Activated CD8-positive, alpha-beta T cell treated with anti-CD3 and anti-CD28 coated beads, Interleukin-2, amount 10 ng/mL, durations not matched to agents 7 days and 5 days (primary cell): ENCODE measurements at regions not wholly inside any gene's neighbourhood (a gene's known extent, or its start where the extent isn't known, plus 50 kb on each side); places are given as distances from the start of the nearest gene placed in this dataset.

Source experiments
- ATAC-seq: fragments of 150-1000 bp; cut with Tn5 transposase; one replicate; pipeline ENCODE4 v1.10.0; 2021; ENCODE audit warnings: moderate library complexity
- CTCF ChIA-PET: fragments of 350-600 bp; sonication (Branson Sonifier 250); formaldehyde crosslinking; loops from one replicate; lab custom pipeline; 2021; ENCODE audit warnings: antibody characterized with exemption; lab: Charles Lee
- POLR2A ChIA-PET: fragments of 350-600 bp; sonication (Branson Sonifier 250); formaldehyde crosslinking; loops from one replicate; lab custom pipeline; 2021; ENCODE audit warnings: antibody characterized with exemption; lab: Charles Lee
- DNase-seq: peaks from one replicate; pipeline ENCODE4 v3.0.0-alpha.2; 2020
- H3K27ac Mint-ChIP-seq: one replicate; pipeline ENCODE4 v1.8.0; 2021; ENCODE audit warnings: mild to moderate bottlenecking, mixed read lengths
- H3K27me3 Mint-ChIP-seq: one replicate; pipeline ENCODE4 v1.8.0; 2021; ENCODE audit warnings: low read depth, mixed read lengths
- H3K36me3 Mint-ChIP-seq: one replicate; pipeline ENCODE4 v1.8.0; 2021; ENCODE audit warnings: low read depth, mixed read lengths
- H3K4me1 Mint-ChIP-seq: one replicate; pipeline ENCODE4 v1.8.0; 2021; ENCODE audit warnings: low read depth, mixed read lengths
- H3K4me3 Mint-ChIP-seq: one replicate; pipeline ENCODE4 v1.8.0; 2021; ENCODE audit warnings: mild to moderate bottlenecking, mixed read lengths
- H3K9me3 Mint-ChIP-seq: one replicate; pipeline ENCODE4 v1.8.0; 2022; ENCODE audit warnings: mixed read lengths; ENCODE audit not compliant: insufficient read depth

DNA sequence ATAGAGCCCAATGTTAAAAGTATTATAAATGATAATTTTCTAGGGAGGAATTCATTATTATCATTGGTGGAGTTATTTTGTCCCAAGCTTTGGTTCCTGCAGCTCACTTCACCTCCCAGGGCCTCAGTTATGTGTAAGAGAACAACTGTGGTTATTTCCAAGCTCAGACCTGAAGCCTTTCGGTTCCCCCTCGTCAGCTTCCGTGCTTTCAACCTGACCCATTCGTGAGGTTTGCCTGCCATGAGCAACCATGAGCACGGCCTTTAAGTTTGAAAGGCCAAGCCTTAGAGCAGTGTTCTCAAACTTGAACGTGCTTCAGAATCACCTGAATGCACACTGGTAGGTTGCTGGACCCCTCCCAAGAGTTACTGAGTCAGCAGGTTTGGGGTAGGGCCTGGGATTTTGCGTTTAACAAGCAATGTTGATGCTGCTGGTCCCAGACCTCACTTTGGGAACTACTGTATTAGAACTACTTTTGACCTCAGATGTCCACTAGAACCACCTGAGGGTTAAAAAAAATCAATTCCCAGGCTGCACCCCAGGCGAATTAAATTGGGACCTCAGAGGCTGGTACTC, 133.0 kb upstream of the PRMT8 start:
- DNase-seq (no peak), ATAC-seq (no peak)
- Mint-ChIP-seq H3K36me3 (no peaks in the 10 kb centered on the region), H3K4me3 (no peak overlapping the region), H3K27ac (no peak overlapping the region), H3K4me1 (no peaks in the 10 kb centered on the region), H3K27me3 (peaks cover 1% of the 10 kb centered on the region), H3K9me3 (no peaks in the 10 kb centered on the region)
- POLR2A ChIA-PET = no interaction called here
- CTCF ChIA-PET = no interaction called here

DNA sequence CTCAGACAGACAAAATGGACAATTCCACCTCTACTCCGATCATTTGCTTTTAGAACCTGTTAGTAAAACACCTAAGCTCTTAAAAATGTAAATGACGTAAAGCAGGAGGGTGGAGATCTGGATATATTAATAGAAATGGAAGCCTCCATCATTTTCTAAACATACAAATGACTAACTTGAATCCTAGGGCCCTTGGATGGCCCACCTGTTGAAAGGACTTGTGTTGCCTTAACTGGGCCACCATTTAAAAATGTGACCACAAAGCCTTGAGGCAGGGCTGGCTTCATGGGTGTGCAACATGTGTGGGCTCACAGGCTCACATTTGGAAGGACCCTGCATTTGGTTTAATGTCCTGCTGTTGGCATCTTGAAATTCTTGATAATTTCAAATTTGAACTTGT, 131.5 kb upstream of the PRMT8 start:
- ChIA-PET POLR2A (no interaction called here), CTCF (interaction anchor here (1.0 kb wide), 1 partner anchor 60 kb away, joined by 3 read pairs; no protein-coding TSS in a partner anchor)
- H3K4me3 Mint-ChIP-seq = no peak overlapping the region
- no peaks in the 10 kb centered on the region for H3K9me3 Mint-ChIP-seq
- no peak for DNase-seq
- H3K4me1 Mint-ChIP-seq = no peaks in the 10 kb centered on the region
- no peak overlapping the region for H3K27ac Mint-ChIP-seq
- no peak for ATAC-seq
- H3K27me3 Mint-ChIP-seq = peaks cover 7% of the 10 kb centered on the region
- H3K36me3 Mint-ChIP-seq = no peaks in the 10 kb centered on the region

DNA sequence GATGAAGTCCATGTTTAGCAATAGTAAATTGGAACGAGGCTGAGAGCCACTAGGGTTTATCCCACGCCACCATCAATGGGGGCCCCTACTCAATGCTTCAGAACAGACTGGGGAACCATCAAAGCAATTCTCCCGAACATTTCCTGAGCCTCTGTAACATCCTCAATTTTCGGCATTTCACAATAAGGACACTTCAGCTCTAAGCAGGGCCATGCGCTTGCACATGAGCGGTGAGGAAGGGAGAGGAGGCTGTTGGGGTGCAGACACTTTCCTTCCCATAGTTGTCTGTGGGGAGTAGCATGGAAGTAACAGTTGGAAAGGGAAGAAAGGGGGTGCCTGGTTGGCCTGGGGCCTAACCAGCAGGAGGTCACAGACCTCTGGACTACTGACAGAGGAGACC, 129.9 kb upstream of the PRMT8 start:
- ChIA-PET CTCF (interaction anchor here (1.3 kb wide), 1 partner anchor 60 kb away, joined by 3 read pairs; no protein-coding TSS in a partner anchor), POLR2A (no interaction called here)
- no peak for DNase-seq
- Mint-ChIP-seq H3K27ac (no peak overlapping the region), H3K4me3 (no peak overlapping the region), H3K27me3 (peaks cover 16% of the 10 kb centered on the region), H3K4me1 (no peaks in the 10 kb centered on the region), H3K9me3 (no peaks in the 10 kb centered on the region), H3K36me3 (no peaks in the 10 kb centered on the region)
- ATAC-seq = no peak

DNA sequence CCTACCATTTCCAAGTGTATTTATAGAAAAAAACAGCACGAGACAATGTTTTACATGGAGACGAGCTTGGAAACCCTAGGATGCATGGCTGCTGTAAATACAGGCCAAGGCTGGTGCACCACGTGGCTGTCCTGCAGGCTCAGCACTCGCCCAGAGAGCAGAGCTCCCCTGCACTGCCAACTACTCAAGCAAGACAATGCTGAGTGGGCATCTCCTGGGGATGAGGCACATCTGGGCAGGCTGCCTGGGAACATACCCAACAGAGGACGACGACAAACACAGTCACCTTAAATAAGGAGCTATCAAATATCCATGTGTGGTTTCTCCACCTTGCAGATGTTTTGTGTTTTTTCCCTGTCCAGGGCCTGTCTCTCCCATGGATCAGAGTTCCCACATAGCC, 128.3 kb upstream of the PRMT8 start:
- H3K36me3 Mint-ChIP-seq = no peaks in the 10 kb centered on the region
- POLR2A ChIA-PET = interaction anchor here (0.6 kb wide), 1 partner anchor 339 kb away, joined by 5 read pairs; no protein-coding TSS in a partner anchor
- no peaks in the 10 kb centered on the region for H3K9me3 Mint-ChIP-seq

DNA sequence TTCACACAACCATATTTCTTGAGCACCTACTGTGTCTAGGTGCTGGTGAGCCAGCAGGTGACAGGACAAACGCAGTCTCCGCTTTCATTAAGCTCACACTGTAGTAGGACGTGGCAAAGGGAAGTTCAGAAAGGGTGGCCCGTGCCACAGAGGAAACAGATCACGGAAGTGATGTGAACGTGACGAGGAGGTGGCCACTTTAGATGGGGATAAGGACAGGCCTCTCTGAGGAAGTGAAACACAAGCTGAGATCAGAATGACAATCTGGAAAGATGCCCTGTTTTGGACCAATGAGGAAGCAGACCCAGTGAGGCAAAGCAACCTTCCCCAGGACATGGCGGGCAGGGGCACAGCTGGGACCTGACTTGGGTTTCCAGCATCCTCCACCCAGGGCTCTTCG, 127.4 kb upstream of the PRMT8 start:
- DNase-seq (no peak), ATAC-seq (no peak)
- peaks cover 15% of the 10 kb centered on the region for H3K27me3 Mint-ChIP-seq
- no peak overlapping the region for H3K4me3 Mint-ChIP-seq
- ChIA-PET CTCF (no interaction called here), POLR2A (interaction anchor here (0.6 kb wide), 1 partner anchor 340 kb away, joined by 5 read pairs; no protein-coding TSS in a partner anchor)
- H3K4me1 Mint-ChIP-seq = no peaks in the 10 kb centered on the region
- no peaks in the 10 kb centered on the region for H3K36me3 Mint-ChIP-seq
- no peaks in the 10 kb centered on the region for H3K9me3 Mint-ChIP-seq
- no peak overlapping the region for H3K27ac Mint-ChIP-seq

More for the DNA sequence above, 128.3 kb upstream of the PRMT8 start:
- H3K27ac Mint-ChIP-seq = no peak overlapping the region
- no peaks in the 10 kb centered on the region for H3K4me1 Mint-ChIP-seq
- H3K27me3 Mint-ChIP-seq = peaks cover 15% of the 10 kb centered on the region
- DNase-seq (no peak), ATAC-seq (no peak)
- CTCF ChIA-PET = no interaction called here
- H3K4me3 Mint-ChIP-seq = no peak overlapping the region

DNA sequence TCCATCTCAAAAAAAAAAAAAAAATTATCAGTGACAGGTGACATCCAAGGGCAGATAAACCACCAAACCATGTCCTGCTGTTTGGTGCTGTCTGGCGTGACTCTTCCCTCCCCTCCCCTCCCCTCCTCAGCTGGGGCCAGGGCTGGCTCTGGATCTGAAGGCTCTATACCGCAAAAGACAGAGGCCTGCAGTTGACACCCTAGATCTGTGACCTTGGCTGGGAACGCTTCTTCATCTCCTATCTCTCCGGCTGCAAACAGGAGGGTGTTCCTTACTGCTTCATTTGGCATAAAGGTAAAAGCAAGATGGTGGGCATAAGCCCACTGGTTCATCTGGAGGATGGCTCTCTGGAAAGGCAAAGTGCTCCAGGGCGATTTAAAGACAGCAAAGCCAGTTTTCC, 126.8 kb upstream of the PRMT8 start:
- DNase-seq = no peak
- H3K4me1 Mint-ChIP-seq = no peaks in the 10 kb centered on the region
- H3K27ac Mint-ChIP-seq = no peak overlapping the region
- peaks cover 15% of the 10 kb centered on the region for H3K27me3 Mint-ChIP-seq
- POLR2A ChIA-PET = no interaction called here
- CTCF ChIA-PET = no interaction called here
- H3K36me3 Mint-ChIP-seq = no peaks in the 10 kb centered on the region
- ATAC-seq = no peak
- no peak overlapping the region for H3K4me3 Mint-ChIP-seq
- no peaks in the 10 kb centered on the region for H3K9me3 Mint-ChIP-seq

DNA sequence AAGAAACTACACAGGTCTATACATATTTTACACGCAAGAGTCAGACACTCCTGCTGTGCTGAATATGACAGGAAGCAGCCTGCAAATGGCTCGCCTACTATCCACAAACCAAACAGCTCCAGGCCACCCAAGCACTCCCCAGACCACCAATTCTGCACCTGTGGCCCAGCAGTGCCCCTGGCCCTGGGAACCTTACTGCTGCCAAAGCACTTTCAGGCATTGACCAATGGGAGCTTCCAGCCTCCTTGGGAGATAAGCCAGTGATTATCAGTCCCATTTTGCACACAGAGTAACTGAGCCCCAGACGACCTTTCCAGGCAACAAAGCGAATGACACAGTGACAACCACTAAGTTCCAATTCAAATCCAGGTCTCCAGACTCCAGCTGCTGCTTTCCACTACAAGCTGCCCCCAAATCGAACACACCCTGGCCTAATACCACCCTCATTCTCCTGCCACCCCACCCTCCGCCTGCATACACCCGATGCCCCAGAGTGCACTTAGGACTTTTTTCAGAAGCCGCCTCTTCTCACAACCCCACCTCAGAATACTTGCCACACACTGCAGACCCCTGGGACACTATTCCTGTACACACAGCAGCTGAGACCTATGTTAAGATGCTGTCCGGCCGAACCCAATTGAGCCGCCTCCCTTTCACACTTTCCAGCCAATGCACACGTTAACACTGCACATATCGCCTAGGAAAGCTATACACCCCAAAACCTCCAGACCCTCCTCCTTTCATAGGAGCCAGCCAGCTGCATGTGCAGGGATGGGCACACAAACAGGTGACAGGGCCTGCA, 126.1 kb upstream of the PRMT8 start:
- CTCF ChIA-PET = no interaction called here
- POLR2A ChIA-PET = no interaction called here
- Mint-ChIP-seq H3K27ac (no peak overlapping the region), H3K36me3 (no peaks in the 10 kb centered on the region), H3K27me3 (peaks cover 15% of the 10 kb centered on the region), H3K9me3 (no peaks in the 10 kb centered on the region), H3K4me1 (no peaks in the 10 kb centered on the region), H3K4me3 (no peak overlapping the region)
- no peak for DNase-seq
- no peak for ATAC-seq

DNA sequence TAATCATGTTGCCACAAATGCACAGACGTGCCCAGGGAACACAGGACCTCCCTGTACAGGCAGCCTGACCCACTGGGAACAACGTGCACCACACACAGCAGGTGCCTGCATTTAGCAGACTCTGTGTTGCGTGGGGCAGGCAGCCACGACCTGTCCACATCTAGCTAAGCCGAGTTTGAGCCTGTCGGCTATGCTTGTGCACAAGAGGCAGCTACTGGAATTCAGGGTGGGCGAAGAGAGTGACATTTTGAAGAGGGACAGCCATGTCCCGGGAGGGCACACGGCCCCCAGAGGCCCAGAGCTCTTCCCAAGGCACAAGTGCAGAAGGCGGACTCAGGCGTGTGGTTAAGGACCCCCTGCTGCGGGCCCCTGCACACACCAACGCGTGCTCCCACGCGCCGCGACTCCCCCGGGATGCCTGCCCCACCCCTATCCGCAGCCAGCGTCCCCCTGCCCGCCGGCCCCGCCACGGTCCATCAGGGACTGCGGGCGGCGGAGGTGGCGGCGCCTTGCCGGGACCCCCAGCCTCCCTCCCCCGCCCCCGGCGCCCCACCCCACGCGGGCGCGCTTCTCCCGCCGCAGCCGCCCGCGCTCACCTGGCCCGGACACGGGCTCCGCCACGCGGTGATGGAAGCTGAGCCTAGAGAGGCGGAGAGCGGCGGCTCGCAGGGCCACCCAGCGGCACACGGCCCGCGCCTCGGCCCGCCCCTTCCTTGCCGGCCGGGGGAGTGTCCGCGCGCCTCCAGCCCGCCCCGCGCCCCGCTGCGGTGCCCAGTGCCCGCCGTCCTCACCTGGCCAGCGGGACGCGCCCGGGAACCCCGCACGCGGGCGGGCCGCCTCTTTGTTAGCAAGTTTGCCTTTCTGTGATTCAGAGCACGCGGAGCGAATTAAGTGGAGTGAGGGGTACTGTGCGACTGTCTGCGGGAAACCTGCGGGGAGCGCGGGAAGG, 125.3 kb upstream of the PRMT8 start:
- ATAC-seq (peak; percentile 47), DNase-seq (no peak)
- Mint-ChIP-seq H3K27me3 (peaks cover 15% of the 10 kb centered on the region), H3K36me3 (no peaks in the 10 kb centered on the region), H3K9me3 (no peaks in the 10 kb centered on the region), H3K4me3 (no peak overlapping the region), H3K4me1 (no peaks in the 10 kb centered on the region), H3K27ac (no peak overlapping the region)
- POLR2A ChIA-PET = no interaction called here
- CTCF ChIA-PET = no interaction called here

DNA sequence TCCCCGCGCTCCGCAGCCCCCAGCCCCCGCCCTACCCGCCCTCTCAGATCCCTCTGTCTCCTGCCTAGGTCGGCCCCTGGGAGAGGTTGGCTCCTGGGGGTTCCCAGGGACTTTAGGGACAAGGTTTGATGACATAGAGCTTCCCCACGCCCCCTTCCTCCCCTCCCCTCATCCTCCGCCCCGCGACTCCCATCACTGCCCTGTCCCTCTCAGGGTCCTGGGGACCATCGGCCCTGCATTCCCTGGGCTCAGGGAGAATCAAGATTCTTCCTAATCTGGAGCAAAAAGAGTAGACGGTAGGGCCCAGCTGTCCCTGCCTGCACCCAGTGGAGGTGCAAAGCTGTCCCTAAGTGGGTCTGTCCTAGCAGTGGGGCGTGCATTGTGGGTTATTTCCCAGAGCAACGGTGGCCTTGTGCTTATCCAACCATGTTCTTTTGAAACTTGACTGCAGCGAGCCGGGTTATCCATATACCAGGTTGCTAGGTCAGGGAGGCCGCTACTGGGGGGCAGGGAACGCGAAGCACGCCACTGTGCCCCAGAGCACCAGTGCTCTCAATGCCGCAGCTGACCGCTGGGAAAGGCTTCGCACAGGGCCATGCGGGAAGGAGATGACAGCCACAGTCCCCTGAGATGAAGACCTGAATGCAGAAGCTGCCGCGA, 124.4 kb upstream of the PRMT8 start:
- no peaks in the 10 kb centered on the region for H3K4me1 Mint-ChIP-seq
- no peak overlapping the region for H3K4me3 Mint-ChIP-seq
- H3K9me3 Mint-ChIP-seq = no peaks in the 10 kb centered on the region
- ATAC-seq (no peak), DNase-seq (no peak)
- peaks cover 18% of the 10 kb centered on the region for H3K27me3 Mint-ChIP-seq
- H3K27ac Mint-ChIP-seq = no peak overlapping the region
- CTCF ChIA-PET = no interaction called here
- H3K36me3 Mint-ChIP-seq = no peaks in the 10 kb centered on the region
- POLR2A ChIA-PET = no interaction called here

DNA sequence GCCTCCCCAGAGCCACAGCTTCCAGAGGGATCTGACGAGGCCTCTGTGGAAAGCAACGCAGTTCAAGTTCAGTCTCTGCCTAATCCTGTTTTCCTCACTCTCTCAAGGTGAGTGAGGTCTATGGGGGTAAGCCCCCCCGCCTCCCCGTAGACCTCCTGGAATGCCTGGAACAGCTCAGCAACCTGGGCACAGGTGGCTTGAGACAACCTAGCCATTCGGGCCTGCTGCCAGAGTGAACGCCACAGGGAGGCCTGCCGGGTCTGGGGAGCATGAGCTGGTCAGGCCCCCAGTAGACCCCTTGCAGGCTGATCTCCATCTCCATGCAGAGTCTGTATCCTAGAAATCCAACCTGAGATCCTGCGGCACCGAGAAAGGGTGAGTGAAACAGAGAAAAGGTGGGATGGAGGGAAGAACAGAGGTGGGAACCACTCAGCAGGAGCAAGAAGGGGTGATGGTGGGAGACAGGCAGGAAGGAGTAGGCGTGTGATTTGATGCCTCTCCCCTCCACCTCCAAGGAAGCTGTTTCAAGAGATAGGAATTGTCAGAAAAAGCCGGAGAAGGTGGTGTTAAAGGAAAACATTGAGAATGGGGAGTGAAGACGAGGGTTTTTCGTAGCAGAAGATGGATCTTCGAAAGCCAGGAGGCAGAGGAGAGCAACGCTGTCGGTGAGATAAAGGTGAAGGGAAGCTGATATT, 123.1 kb upstream of the PRMT8 start:
- no peak overlapping the region for H3K4me3 Mint-ChIP-seq
- H3K9me3 Mint-ChIP-seq = no peaks in the 10 kb centered on the region
- ATAC-seq (no peak), DNase-seq (no peak)
- H3K27me3 Mint-ChIP-seq = peaks cover 18% of the 10 kb centered on the region
- ChIA-PET CTCF (no interaction called here), POLR2A (no interaction called here)
- H3K36me3 Mint-ChIP-seq = no peaks in the 10 kb centered on the region
- H3K4me1 Mint-ChIP-seq = no peaks in the 10 kb centered on the region
- H3K27ac Mint-ChIP-seq = no peak overlapping the region

DNA sequence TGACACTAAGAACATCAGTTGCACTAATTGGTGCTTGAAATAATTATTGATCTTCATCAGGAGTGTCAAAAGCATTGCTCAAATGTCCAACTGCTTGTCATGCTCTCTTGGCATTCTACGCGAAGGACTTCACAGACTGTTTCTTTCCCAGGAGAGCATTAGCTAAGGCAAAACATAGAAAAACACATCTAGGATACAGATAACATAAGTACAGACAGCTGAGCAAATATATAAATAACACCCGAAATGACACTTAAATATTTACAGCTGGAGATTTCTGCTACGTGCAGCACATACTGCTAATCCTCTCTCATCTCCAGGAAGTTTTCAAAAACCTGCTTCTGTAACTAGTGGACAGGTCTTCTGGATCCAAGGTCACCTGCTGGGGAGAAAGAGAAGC, 120.0 kb upstream of the PRMT8 start:
- Mint-ChIP-seq H3K9me3 (no peaks in the 10 kb centered on the region), H3K36me3 (no peaks in the 10 kb centered on the region), H3K4me3 (no peak overlapping the region), H3K4me1 (no peaks in the 10 kb centered on the region), H3K27me3 (peaks cover 4% of the 10 kb centered on the region), H3K27ac (no peak overlapping the region)
- DNase-seq (no peak), ATAC-seq (no peak)
- ChIA-PET POLR2A (no interaction called here), CTCF (interaction anchor here (0.9 kb wide), 1 partner anchor 72 kb away, joined by 3 read pairs; no protein-coding TSS in a partner anchor)
